ENCODE measurements at regions not wholly inside any gene's neighbourhood (a gene's known extent, or its start where the extent isn't known, plus 50 kb on each side); places are given as distances from the start of the nearest gene placed in this dataset.

- TF ChIP-seq GATA3 (IDR thresholded peaks at IDR 0.05; ENCODE audit: low read depth, low read length) (no peak), GATA2 (IDR thresholded peaks at IDR 0.05; ENCODE audit: low read depth, low read length) (no peak)
Observed at GRCh38 chr3:139122221-139122581, 77.5 kb upstream of the PRR23C start.

GRCh38 chr3:139122612-139123011, 77.9 kb upstream of the PRR23C start:
- TF ChIP-seq GATA2 (IDR thresholded peaks at IDR 0.05; ENCODE audit: low read depth, low read length), result no peak
- no peak for TF ChIP-seq GATA3 (IDR thresholded peaks at IDR 0.05; ENCODE audit: low read depth, low read length)

DNA sequence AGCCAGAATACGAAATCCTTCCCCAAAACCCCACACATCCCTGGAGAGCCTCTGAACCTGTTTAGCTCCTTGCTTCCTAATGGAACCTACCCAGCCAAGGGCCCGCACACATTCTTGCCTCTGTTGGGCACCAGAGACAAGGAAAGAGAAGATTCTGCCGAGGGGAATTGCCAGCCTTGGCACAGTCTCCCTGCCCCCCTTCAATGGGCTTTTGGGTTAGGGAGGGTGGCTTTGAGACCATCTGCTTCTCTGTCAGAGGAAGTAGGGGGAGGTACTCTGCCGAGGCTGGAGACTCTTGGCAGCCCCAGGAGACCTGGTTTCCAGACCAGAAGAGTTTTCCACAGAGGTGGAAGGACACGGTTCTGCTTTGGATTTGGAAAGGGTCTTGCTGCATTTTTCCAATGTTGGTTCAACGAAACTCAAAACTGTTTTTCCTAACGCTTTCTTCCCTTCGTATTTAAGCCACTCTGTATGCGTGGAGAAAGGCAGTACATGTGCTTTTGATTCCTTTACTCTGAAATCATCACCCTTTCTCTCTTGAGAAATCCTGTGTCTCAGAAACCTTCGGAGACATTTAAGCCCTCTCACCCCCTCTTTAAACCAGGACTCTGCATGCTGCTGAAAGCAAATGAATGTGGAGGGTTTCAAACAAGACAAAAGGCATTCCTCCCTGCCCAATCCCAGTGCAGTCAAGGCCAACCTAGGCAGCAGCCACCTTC, 78.8 kb upstream of the PRR23C start:
- TF ChIP-seq GATA2 (IDR thresholded peaks at IDR 0.05; ENCODE audit: low read depth, low read length), result no peak
- no peak for TF ChIP-seq GATA3 (IDR thresholded peaks at IDR 0.05; ENCODE audit: low read depth, low read length)

DNA sequence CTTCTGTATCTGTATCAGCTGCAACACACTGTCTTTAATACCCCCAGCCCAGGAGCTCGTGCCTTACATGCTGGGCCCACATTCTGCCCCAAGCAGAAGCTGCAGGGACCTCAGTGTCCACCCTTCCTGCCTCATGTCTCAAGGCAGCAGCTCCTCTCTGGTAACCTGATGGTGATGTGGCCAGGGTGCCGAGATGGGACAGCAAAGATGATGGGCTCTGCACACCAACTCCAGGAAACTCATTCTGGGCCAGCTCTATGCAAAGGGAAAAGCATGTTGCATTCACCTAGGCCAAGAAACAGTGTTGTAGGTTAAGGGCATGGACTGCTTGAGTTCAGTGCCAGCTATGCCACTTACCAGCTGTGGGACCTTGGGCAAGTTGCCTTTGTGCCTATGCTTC, 79.5 kb upstream of the PRR23C start:
- TF ChIP-seq GATA2 (IDR thresholded peaks at IDR 0.05; ENCODE audit: low read depth, low read length) (no peak), GATA3 (IDR thresholded peaks at IDR 0.05; ENCODE audit: low read depth, low read length) (no peak)

DNA sequence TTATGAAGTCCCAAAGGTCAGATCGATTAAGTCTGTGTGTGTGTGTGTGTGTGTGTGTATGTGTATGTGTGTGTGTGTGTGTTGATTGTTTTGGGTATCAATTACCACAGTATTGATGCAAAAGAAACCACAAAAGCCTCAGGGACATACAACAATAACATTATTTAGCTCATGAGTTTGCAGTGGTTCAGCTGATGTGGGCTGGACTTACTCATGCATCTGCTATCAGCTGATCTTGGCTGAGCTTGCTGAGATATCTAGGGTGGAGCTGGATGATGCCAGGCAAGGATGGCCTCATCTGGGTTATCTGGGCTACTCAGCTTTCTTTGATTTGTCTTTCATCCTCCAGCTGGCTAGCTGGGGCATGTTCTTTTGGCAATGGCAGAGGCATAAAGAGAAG, 82.4 kb upstream of the PRR23C start:
- no peak for TF ChIP-seq GATA3 (IDR thresholded peaks at IDR 0.05; ENCODE audit: low read depth, low read length)
- no peak for TF ChIP-seq GATA2 (IDR thresholded peaks at IDR 0.05; ENCODE audit: low read depth, low read length)

DNA sequence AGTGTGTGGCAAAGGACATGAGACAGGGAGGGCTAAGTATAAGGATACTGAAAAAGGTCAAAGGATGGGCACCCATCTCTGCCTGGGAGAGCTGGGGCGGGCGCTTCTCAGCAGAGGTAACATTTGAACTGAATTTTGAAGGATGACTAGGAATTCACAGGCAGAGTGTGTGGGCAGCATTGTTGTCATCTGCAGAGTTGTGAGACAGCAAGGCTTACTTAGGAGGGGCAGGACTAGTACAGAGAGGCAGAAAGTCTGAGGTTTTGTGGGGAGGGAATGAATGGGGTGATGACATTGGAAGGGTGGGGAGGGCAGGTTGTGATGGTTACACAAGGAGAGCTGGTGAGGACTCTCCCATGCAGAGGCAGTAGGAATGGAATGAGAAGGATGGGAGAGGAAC, 84.1 kb upstream of the PRR23C start:
- no peak for TF ChIP-seq GATA2 (IDR thresholded peaks at IDR 0.05; ENCODE audit: low read depth, low read length)

DNA sequence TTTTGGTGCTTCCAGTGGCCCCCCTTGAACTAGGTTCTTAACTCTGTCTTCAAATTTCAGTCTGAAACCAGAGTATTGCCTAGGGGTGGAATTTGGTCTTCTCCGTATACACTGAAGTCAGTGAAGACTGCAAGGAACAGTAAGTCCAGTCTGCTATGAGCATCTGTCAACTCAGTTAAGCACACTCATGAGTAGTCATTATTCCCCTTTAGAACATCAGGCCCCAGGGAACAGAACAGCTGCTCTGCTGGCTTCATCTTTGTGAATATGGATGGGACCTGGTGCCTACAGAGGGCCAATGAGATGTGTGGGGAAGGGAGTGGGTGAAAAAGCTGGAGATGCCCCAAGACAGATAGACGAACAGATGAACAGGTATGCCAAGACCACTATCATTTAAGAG, 85.2 kb upstream of the PRR23C start:
- TF ChIP-seq GATA3 (IDR thresholded peaks at IDR 0.05; ENCODE audit: low read depth, low read length), result no peak
- no peak for TF ChIP-seq GATA2 (IDR thresholded peaks at IDR 0.05; ENCODE audit: low read depth, low read length)

DNA sequence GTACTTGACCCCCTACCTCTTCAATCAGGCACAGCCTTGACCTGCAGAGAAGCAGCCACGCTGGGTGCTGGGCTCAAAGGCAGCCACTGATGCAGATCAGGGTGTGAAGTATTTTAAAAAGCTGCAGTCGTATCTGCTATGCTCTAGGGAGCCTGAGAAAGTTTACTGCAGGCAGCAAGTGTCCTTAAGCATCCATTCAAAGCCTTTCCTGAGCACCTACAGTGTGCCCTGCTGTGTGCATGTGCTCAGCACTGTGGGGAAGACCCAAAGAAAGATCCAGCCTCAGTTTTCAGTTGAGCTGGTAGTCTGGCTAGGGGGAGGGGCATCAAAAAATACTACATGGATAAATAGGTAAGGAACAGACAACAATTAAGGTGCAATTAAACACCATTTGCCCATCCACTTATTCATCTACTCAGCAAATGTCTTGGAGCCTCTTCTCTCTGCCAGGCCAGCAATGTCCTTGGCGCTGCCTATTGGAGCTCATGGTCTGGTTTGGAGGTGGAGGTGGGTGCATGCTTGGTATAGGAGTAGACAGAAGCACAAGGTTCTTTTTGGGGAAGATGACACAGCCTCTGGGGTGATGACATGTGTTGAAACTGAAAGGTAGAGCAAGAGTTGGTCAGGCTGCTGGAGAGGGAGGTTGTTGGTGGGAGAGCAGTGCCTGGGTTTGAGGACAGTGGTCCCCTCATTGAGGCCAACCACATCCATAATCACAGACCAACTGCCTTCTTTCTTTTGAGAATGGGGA, 85.9 kb upstream of the PRR23C start:
- no peak for TF ChIP-seq GATA3 (IDR thresholded peaks at IDR 0.05; ENCODE audit: low read depth, low read length)
- TF ChIP-seq GATA2 (IDR thresholded peaks at IDR 0.05; ENCODE audit: low read depth, low read length), result no peak

- TF ChIP-seq GATA2 (IDR thresholded peaks at IDR 0.05; ENCODE audit: low read depth, low read length), result no peak
- no peak for TF ChIP-seq GATA3 (IDR thresholded peaks at IDR 0.05; ENCODE audit: low read depth, low read length)
Observed at GRCh38 chr3:139131951-139132350, 87.3 kb upstream of the PRR23C start.

DNA sequence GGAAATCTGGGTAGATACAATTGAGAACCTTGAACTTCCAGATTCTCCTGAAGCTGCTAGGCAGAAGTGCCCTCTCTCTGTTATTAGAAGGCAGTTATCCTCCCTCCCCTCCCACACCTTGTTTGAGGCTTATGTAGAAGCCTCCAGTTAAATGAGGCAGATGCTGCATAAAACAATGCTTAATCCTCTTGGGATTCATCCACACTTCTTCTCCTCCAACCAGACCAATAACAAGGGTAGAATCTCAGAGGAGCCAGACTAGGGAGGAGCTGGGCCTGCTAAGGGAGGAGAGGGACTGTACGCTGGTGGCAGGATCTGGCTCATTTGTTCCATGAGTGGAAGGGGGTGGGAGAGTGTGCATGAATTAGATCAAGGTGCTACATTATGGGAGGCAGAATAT, 88.3 kb upstream of the PRR23C start:
- no peak for TF ChIP-seq GATA3 (IDR thresholded peaks at IDR 0.05; ENCODE audit: low read depth, low read length)
- TF ChIP-seq GATA2 (IDR thresholded peaks at IDR 0.05; ENCODE audit: low read depth, low read length), result no peak

- no peak for TF ChIP-seq GATA3 (IDR thresholded peaks at IDR 0.05; ENCODE audit: low read depth, low read length)
- no peak for TF ChIP-seq GATA2 (IDR thresholded peaks at IDR 0.05; ENCODE audit: low read depth, low read length)
Observed at GRCh38 chr3:139134678-139135372, 90.1 kb upstream of the PRR23C start.

- TF ChIP-seq GATA2 (IDR thresholded peaks at IDR 0.05; ENCODE audit: low read depth, low read length) (no peak), GATA3 (IDR thresholded peaks at IDR 0.05; ENCODE audit: low read depth, low read length) (no peak)
Observed at GRCh38 chr3:139135657-139136056, 91.0 kb upstream of the PRR23C start.

DNA sequence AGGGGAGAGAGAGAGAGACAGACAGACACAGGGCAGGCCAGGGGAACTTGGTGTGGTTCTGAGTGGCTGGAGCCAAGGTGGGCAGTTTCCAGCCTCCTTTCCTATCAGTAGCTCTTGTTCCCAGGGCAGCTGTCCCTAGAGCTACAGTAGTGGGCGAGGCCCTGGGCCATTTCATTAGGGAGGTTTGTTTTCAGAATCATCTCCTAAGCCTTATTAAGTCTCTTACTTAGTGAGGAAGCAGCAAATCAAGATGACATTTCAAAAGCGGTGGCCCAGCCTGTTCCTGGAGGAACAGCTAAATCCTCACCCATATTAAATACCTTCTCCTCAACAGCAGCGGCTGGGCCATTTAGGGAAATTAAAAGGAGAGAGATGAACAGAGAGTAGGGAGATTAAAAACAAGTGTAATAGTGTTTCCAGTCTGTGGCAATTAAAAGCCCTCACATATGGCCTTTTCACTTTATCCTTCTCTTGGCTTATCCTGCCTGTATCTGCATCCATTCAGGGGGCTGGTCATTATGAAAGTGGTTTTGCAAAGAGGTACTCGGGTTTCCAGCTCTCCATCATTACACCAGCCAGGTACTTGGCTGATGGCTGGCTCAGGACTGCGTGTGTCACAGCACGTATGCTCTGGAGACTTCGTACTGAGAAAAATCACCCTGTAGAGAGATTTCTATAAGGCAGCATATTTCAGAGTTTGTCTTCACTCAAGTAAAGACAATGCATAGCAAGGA, 91.9 kb upstream of the PRR23C start:
- TF ChIP-seq GATA3 (IDR thresholded peaks at IDR 0.05; ENCODE audit: low read depth, low read length) (no peak), GATA2 (IDR thresholded peaks at IDR 0.05; ENCODE audit: low read depth, low read length) (no peak)

DNA sequence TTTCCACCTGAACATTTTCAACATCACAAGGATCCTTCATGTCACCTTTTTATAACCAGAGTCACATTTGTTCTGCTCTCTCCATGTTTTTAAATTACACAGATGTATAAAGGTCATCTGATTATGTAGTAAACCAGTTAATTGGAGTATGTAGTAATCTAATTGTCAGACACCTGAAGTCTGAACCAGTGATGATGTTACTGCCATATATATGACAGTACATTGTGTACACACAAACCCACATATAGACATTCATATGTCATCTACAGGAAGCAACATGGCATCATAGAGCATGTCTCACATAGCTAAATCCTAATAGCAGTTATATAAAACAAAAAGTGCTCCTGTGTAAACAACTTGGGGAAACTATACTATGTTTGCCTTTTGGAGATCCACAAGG, 95.9 kb upstream of the PRR23C start:
- no peak for TF ChIP-seq GATA3 (IDR thresholded peaks at IDR 0.05; ENCODE audit: low read depth, low read length)
- no peak for TF ChIP-seq GATA2 (IDR thresholded peaks at IDR 0.05; ENCODE audit: low read depth, low read length)

Measured in SH-SY5Y (cell line).